ENCODE measurements at regions not wholly inside any gene's neighbourhood (a gene's known extent, or its start where the extent isn't known, plus 50 kb on each side); places are given as distances from the start of the nearest gene placed in this dataset.

- Histone ChIP-seq H3K36me3 (replicated peaks in 1 of 2; ENCODE audit: control extremely low read depth in 1 of 2, control insufficient read depth in 1 of 2, extremely low read depth in 1 of 2, insufficient read depth in 2 of 2, low read length in 1 of 2) (no peaks in the 10 kb centered on the region), H3K4me2 (replicated peaks; ENCODE audit: low read depth, low read length, poor library complexity, severe bottlenecking) (peak overlapping the region; percentile 64), H3K4me1 (ENCODE audit: control insufficient read depth in 2 of 2, insufficient read depth in 2 of 2, low read length in 2 of 2) (peaks cover 95 to 99% of the 10 kb centered on the region in 2 donors), H2AFZ (ENCODE audit: insufficient read depth, low read depth, low read length, poor library complexity, severe bottlenecking) (peak overlapping the region; percentile 59), H3K9me3 (ENCODE audit: control extremely low read depth in 1 of 3, control insufficient read depth in 2 of 3, insufficient read depth in 1 of 3, low read length in 2 of 3) (peaks cover 0 to 3% (median 0%) of the 10 kb centered on the region in 3 donors), H3K27me3 (replicated peaks in 1 of 4; ENCODE audit: control extremely low read depth in 1 of 4, control insufficient read depth in 3 of 4, insufficient read depth in 4 of 4, low read length in 3 of 4) (no peaks in the 10 kb centered on the region), H4K20me1 (ENCODE audit: control insufficient read depth, insufficient read depth, low read length, poor library complexity, severe bottlenecking) (no peaks in the 10 kb centered on the region), H3K9ac (ENCODE audit: low read length) (peak overlapping the region; percentile 7), H3K4me3 (ENCODE audit: control extremely low read depth in 1 of 5, extremely low read depth in 1 of 5, insufficient read depth in 1 of 5, low read depth in 2 of 5, low read length in 4 of 5) (peak overlapping the region in 2 of 5 experiments; percentile 10 to 35), H3K79me2 (ENCODE audit: control insufficient read depth, insufficient read depth, low read length) (no peaks in the 10 kb centered on the region), H3K27ac (ENCODE audit: low read length in 2 of 2) (peak overlapping the region; percentile 79 to 87)
- no peak for TF ChIP-seq CTCF (IDR thresholded peaks at IDR 0.05)
- no peak for TF ChIP-seq EZH2 (IDR thresholded peaks at IDR 0.05; ENCODE audit: borderline replicate concordance, insufficient read depth, low read depth, low read length, poor library complexity, severe bottlenecking)
- H3K9me3 Mint-ChIP-seq (ENCODE audit: insufficient read depth): no peaks in the 10 kb centered on the region
- no peaks in the 10 kb centered on the region for H3K27me3 Mint-ChIP-seq
- DNase-seq: peak; percentile 83
- H3K27ac Mint-ChIP-seq: peak overlapping the region; percentile 93
- CTCF ChIA-PET: interaction anchor here (0.7 to 1.8 kb wide), 14 partner anchors 15 to 658 kb away, joined by 3 to 15 read pairs (median 4); partner anchors contain the start of genes SPRYD7 and TRIM13
- peak; percentile 89 for ATAC-seq (ENCODE audit: low read depth)
- POLR2A ChIA-PET: interaction anchor here (0.9 to 1.5 kb wide), 9 partner anchors 25 to 597 kb away, joined by 3 to 5 read pairs (median 3); partner anchors contain the start of gene TRIM13
- 2% methylated on average over 8 of the region's 11 CpGs for WGBS (ENCODE audit: insufficient coverage)
- peaks cover 85% of the 10 kb centered on the region for H3K4me1 Mint-ChIP-seq
- peak overlapping the region; percentile 75 for H3K4me3 Mint-ChIP-seq
- intact Hi-C loops (cut with micrococcal nuclease): loop anchor here (1.0 to 5.0 kb wide), 13 partner anchors 41 to 657 kb away; partner anchors contain the start of genes SPRYD7 and TRIM13
Measured at GRCh38 chr13:50594276-50595051, 249.0 kb downstream of the DLEU7 start.

GRCh38 chr13:50595196-50595595 is 248.3 kb downstream of the DLEU7 start:
- H3K4me1 Mint-ChIP-seq: peaks cover 83% of the 10 kb centered on the region

More at GRCh38 chr13:50595196-50595595, 248.3 kb downstream of the DLEU7 start:
- Mint-ChIP-seq H3K27me3 (no peaks in the 10 kb centered on the region), H3K9me3 (ENCODE audit: insufficient read depth) (no peaks in the 10 kb centered on the region), H3K27ac (peak overlapping the region; percentile 93), H3K4me3 (peak overlapping the region; percentile 75)
- H2AFZ ChIP-seq (ENCODE audit: insufficient read depth, low read depth, low read length, poor library complexity, severe bottlenecking): peak overlapping the region; percentile 59
- intact Hi-C loops (cut with micrococcal nuclease): loop anchor here (5.0 kb wide), 1 partner anchor 658 kb away; the partner anchor contains the start of gene SPRYD7
- H3K9me3 ChIP-seq (ENCODE audit: control extremely low read depth in 1 of 3, control insufficient read depth in 2 of 3, insufficient read depth in 1 of 3, low read length in 2 of 3): peaks cover 0 to 3% (median 0%) of the 10 kb centered on the region in 3 donors
- no peaks in the 10 kb centered on the region for H3K36me3 ChIP-seq (replicated peaks in 1 of 2; ENCODE audit: control extremely low read depth in 1 of 2, control insufficient read depth in 1 of 2, extremely low read depth in 1 of 2, insufficient read depth in 2 of 2, low read length in 1 of 2)
- no peaks in the 10 kb centered on the region for H4K20me1 ChIP-seq (ENCODE audit: control insufficient read depth, insufficient read depth, low read length, poor library complexity, severe bottlenecking)
- no peak overlapping the region for H3K9ac ChIP-seq (ENCODE audit: low read length)
- ChIA-PET POLR2A (interaction anchor here (0.9 to 1.5 kb wide), 9 partner anchors 25 to 598 kb away, joined by 3 to 5 read pairs (median 3); partner anchors contain the start of gene TRIM13), CTCF (interaction anchor here (0.7 to 1.8 kb wide), 14 partner anchors 14 to 659 kb away, joined by 3 to 15 read pairs (median 4); partner anchors contain the start of genes SPRYD7 and TRIM13)
- DNase-seq: no peak
- H3K79me2 ChIP-seq (ENCODE audit: control insufficient read depth, insufficient read depth, low read length): no peaks in the 10 kb centered on the region
- peaks cover 89 to 94% of the 10 kb centered on the region in 2 donors for H3K4me1 ChIP-seq (ENCODE audit: control insufficient read depth in 2 of 2, insufficient read depth in 2 of 2, low read length in 2 of 2)
- no peaks in the 10 kb centered on the region for H3K27me3 ChIP-seq (replicated peaks in 1 of 4; ENCODE audit: control extremely low read depth in 1 of 4, control insufficient read depth in 3 of 4, insufficient read depth in 4 of 4, low read length in 3 of 4)
- no peak for ATAC-seq (ENCODE audit: low read depth)
- 80% methylated on average over 1 of the region's 3 CpGs for WGBS (ENCODE audit: insufficient coverage)
- peak overlapping the region; percentile 64 for H3K4me2 ChIP-seq (replicated peaks; ENCODE audit: low read depth, low read length, poor library complexity, severe bottlenecking)
- peak overlapping the region; percentile 79 to 87 for H3K27ac ChIP-seq (ENCODE audit: low read length in 2 of 2)
- no peak for TF ChIP-seq CTCF (IDR thresholded peaks at IDR 0.05)
- no peak for TF ChIP-seq EZH2 (IDR thresholded peaks at IDR 0.05; ENCODE audit: borderline replicate concordance, insufficient read depth, low read depth, low read length, poor library complexity, severe bottlenecking)
- H3K4me3 ChIP-seq (ENCODE audit: control extremely low read depth in 1 of 5, extremely low read depth in 1 of 5, insufficient read depth in 1 of 5, low read depth in 2 of 5, low read length in 4 of 5): no peak overlapping the region
